SK-N-SH (cell line): ENCODE measurements at regions not wholly inside any gene's neighbourhood (a gene's known extent, or its start where the extent isn't known, plus 50 kb on each side); places are given as distances from the start of the nearest gene placed in this dataset.

ENCODE experiments used
- CTCF ChIA-PET: fragments of 300-600, 350-600 bp; formaldehyde crosslinking; extraction: SDS; loops from one replicate; lab custom pipeline; 2021; lab: Yijun Ruan, JAX
- POLR2A ChIA-PET: fragments of 350-600 bp; sonication (Branson Sonifier 250); formaldehyde crosslinking; extraction: SDS; loops from one replicate; lab custom pipeline; 2020; ENCODE audit warnings: antibody characterized with exemption, inconsistent platforms; lab: Yijun Ruan, JAX
- DNase-seq: peaks from one replicate; pipeline ENCODE4 v3.0.0; 2012
- H2AFZ ChIP-seq: fragments of 200-600 bp; sonication (generic); 2 replicates; pipeline ENCODE4 v1.8.1; 2016; ENCODE audit warnings: antibody characterized with exemption, mild to moderate bottlenecking, low read depth
- H3F3A ChIP-seq: fragments of 200-600 bp; sonication (generic); replicated peaks from 2 replicates; pipeline ENCODE3; 2016; ENCODE audit warnings: antibody characterized with exemption, mild to moderate bottlenecking; ENCODE audit not compliant: insufficient read depth
- H3K27ac ChIP-seq, 2 experiments: fragments of 200-500 bp in 1 of 2; fragments of 200-600 bp in 1 of 2; sonication (Bioruptor generic) in 1 of 2; sonication (generic), shearing (Covaris generic) in 1 of 2; 2 replicates each; pipeline versions ENCODE4 v1.5.1 to v1.6.1; 2014 to 2016; ENCODE audit warnings: low read depth in 2 of 2, inconsistent platforms in 1 of 2, low read length in 1 of 2, mild to moderate bottlenecking in 1 of 2, mixed read lengths in 1 of 2
- H3K27me3 ChIP-seq: fragments of 200-600 bp; sonication (generic), shearing (Covaris generic); 2 replicates; pipeline ENCODE4 v1.6.1; 2016; ENCODE audit warnings: mixed run types; ENCODE audit not compliant: insufficient read depth
- H3K36me3 ChIP-seq, 2 experiments: fragments of 200-500 bp in 1 of 2; fragments of 200-600 bp in 1 of 2; sonication (Bioruptor generic) in 1 of 2; sonication (generic) in 1 of 2; replicated peaks in 1 of 2; 2 replicates each; pipeline versions ENCODE3 to v1.5.1; 2014 to 2016; ENCODE audit warnings: low read length in 1 of 2, mild to moderate bottlenecking in 1 of 2; ENCODE audit not compliant: insufficient read depth in 2 of 2, control insufficient read depth in 1 of 2
- H3K4me1 ChIP-seq, 2 experiments: fragments of 200-500 bp in 1 of 2; fragments of 200-600 bp in 1 of 2; sonication (Bioruptor generic) in 1 of 2; sonication (generic), shearing (Covaris generic) in 1 of 2; 2 replicates each; pipeline versions ENCODE4 v1.5.1 to v1.6.1; 2014 to 2016; ENCODE audit warnings: low read depth in 1 of 2, low read length in 1 of 2, mixed run types in 1 of 2; ENCODE audit not compliant: insufficient read depth in 2 of 2, control insufficient read depth in 1 of 2
- H3K4me2 ChIP-seq: fragments of 200-600 bp; sonication (generic), shearing (Covaris generic); 2 replicates; pipeline ENCODE4 v1.6.1; 2017; ENCODE audit warnings: mixed run types
- H3K4me3 ChIP-seq, 2 experiments: fragments of 200-500 bp in 1 of 2; fragments of 200-600 bp in 1 of 2; sonication (Bioruptor generic) in 1 of 2; sonication (generic), shearing (Covaris generic) in 1 of 2; 2 replicates each; pipeline versions ENCODE4 v1.5.1 to v1.8.1; 2014 to 2016; ENCODE audit warnings: low read depth in 2 of 2, inconsistent platforms in 1 of 2, low read length in 1 of 2, mild to moderate bottlenecking in 1 of 2, mixed read lengths in 1 of 2, moderate library complexity in 1 of 2
- H3K79me2 ChIP-seq: fragments of 200-600 bp; sonication (generic); 2 replicates; pipeline ENCODE4 v1.8.1; 2017; ENCODE audit warnings: mild to moderate bottlenecking; ENCODE audit not compliant: insufficient read depth
- H3K9ac ChIP-seq: fragments of 200-600 bp; sonication (generic); 2 replicates; pipeline ENCODE4 v1.6.1; 2017; ENCODE audit warnings: mixed run types
- H3K9me2 ChIP-seq: fragments of 200-600 bp; sonication (generic); 2 replicates; pipeline ENCODE4 v1.6.1; 2017; ENCODE audit warnings: mixed run types
- H3K9me3 ChIP-seq: fragments of 200-600 bp; sonication (generic); 2 replicates; pipeline ENCODE4 v1.6.1; 2017; ENCODE audit warnings: mixed run types, mild to moderate bottlenecking, moderate library complexity
- H4K20me1 ChIP-seq: fragments of 200-600 bp; sonication (generic); 2 replicates; pipeline ENCODE4 v1.6.1; 2017; ENCODE audit warnings: mild to moderate bottlenecking, mixed run types; ENCODE audit not compliant: insufficient read depth
- CHD2 ChIP-seq: fragments of 150-350 bp; IDR thresholded peaks from 2 replicates; pipeline ENCODE4 v1.6.1; 2018; ENCODE audit warnings: low read length; ENCODE audit not compliant: partially characterized antibody
- ELF1 ChIP-seq: IDR thresholded peaks from 2 replicates; pipeline ENCODE4 v1.4.0; 2012
- EP300 ChIP-seq, 2 experiments: IDR thresholded peaks; 2 replicates each; pipeline versions ENCODE4 v1.4.0 to v1.6.1; 2012; ENCODE audit warnings: borderline replicate concordance in 1 of 2, low read depth in 1 of 2, low read length in 1 of 2
- FOXJ3 ChIP-seq: sonication (generic); formaldehyde crosslinking; IDR thresholded peaks from 2 replicates; pipeline ENCODE4 v1.5.1; 2020; ENCODE audit warnings: mild to moderate bottlenecking, missing genetic modification reagents
- GABPA ChIP-seq: IDR thresholded peaks from 2 replicates; pipeline ENCODE4 v1.4.0; 2012; ENCODE audit warnings: low read depth, mild to moderate bottlenecking
- JUND ChIP-seq: IDR thresholded peaks from 2 replicates; pipeline ENCODE4 v1.4.0; 2012
- MEF2A ChIP-seq: IDR thresholded peaks from 2 replicates; pipeline ENCODE4 v1.4.0; 2012; ENCODE audit warnings: low read depth, borderline replicate concordance
- MXI1 ChIP-seq: IDR thresholded peaks from 2 replicates; pipeline ENCODE4 v1.6.1; 2012; ENCODE audit warnings: mild to moderate bottlenecking, low read depth, low read length, improper control_type of control experiment
- NRF1 ChIP-seq: IDR thresholded peaks from 2 replicates; pipeline ENCODE4 v1.6.1; 2012; ENCODE audit warnings: low read depth, mild to moderate bottlenecking, low read length
- POLR2AphosphoS5 ChIP-seq: IDR thresholded peaks from 2 replicates; pipeline ENCODE4 v1.6.1; 2012; ENCODE audit warnings: low read depth, low read length
- RAD21 ChIP-seq: IDR thresholded peaks from 2 replicates; pipeline ENCODE4 v1.6.1; 2012; ENCODE audit warnings: mild to moderate bottlenecking, low read length
- RCOR1 ChIP-seq: fragments of 150-350 bp; IDR thresholded peaks from 2 replicates; pipeline ENCODE4 v1.6.1; 2017; ENCODE audit warnings: antibody characterized with exemption, low read length
- RFX5 ChIP-seq: IDR thresholded peaks from 2 replicates; pipeline ENCODE4 v1.6.1; 2012; ENCODE audit warnings: mild to moderate bottlenecking, improper control_type of control experiment, low read length
- TCF12 ChIP-seq: IDR thresholded peaks from 2 replicates; pipeline ENCODE4 v1.4.0; 2012
- TEAD4 ChIP-seq: IDR thresholded peaks from 2 replicates; pipeline ENCODE4 v1.4.0; 2012; ENCODE audit warnings: mild to moderate bottlenecking, borderline replicate concordance; ENCODE audit not compliant: insufficient read depth
- USF1 ChIP-seq: IDR thresholded peaks from 2 replicates; pipeline ENCODE4 v1.4.0; 2012; ENCODE audit warnings: low read depth, borderline replicate concordance
- YY1 ChIP-seq: IDR thresholded peaks from 2 replicates; pipeline ENCODE4 v1.4.0; 2012; ENCODE audit warnings: low read depth, mild to moderate bottlenecking
- WGBS: methylation state at CpG from one replicate; pipeline ENCODE4 v1.1.6; 2017; ENCODE audit warnings: low lambda C conversion rate; 5-methylcytosine and 5-hydroxymethylcytosine counted together
- TF ChIP-seq, protein P1 (sequence below): fragments of 200-600 bp; sonication (generic); IDR thresholded peaks from 2 replicates; pipeline ENCODE4 v1.6.1; 2017; ENCODE audit warnings: antibody characterized with exemption, mild to moderate bottlenecking, moderate library complexity
- TF ChIP-seq, protein P2 (sequence below): IDR thresholded peaks from 2 replicates; pipeline ENCODE4 v1.4.0; 2012; ENCODE audit warnings: low read depth
- TF ChIP-seq, protein P3 (sequence below): IDR thresholded peaks from 2 replicates; pipeline ENCODE4; 2012

GRCh38 chr2:239902749-239903201, 122.4 kb downstream of the NDUFA10 start:
- POLR2A ChIA-PET = no interaction called here
- no peak for DNase-seq
- no peaks in the 10 kb centered on the region; a peak in 1 of 4 replicates for H3K4me1 ChIP-seq
- no peak overlapping the region for H3K27ac ChIP-seq
- H3K4me3 ChIP-seq = no peak overlapping the region
- no peak overlapping the region for H3K9ac ChIP-seq
- H3K9me3 ChIP-seq = no peaks in the 10 kb centered on the region
- 38% methylated on average over 9 of the region's 11 CpGs for WGBS
- no peak overlapping the region for H3K4me2 ChIP-seq
- H3K79me2 ChIP-seq = no peaks in the 10 kb centered on the region
- CTCF ChIA-PET = interaction anchor here (0.8 kb wide), 1 partner anchor 89 kb away, joined by 3 read pairs; no protein-coding TSS in a partner anchor
- H3F3A ChIP-seq = no peaks in the 10 kb centered on the region
- no peak overlapping the region for H2AFZ ChIP-seq
- no peak for TF ChIP-seq RFX5
- TF ChIP-seq TCF12 = no peak
- TF ChIP-seq JUND = no peak
- TF ChIP-seq, protein P1, sequence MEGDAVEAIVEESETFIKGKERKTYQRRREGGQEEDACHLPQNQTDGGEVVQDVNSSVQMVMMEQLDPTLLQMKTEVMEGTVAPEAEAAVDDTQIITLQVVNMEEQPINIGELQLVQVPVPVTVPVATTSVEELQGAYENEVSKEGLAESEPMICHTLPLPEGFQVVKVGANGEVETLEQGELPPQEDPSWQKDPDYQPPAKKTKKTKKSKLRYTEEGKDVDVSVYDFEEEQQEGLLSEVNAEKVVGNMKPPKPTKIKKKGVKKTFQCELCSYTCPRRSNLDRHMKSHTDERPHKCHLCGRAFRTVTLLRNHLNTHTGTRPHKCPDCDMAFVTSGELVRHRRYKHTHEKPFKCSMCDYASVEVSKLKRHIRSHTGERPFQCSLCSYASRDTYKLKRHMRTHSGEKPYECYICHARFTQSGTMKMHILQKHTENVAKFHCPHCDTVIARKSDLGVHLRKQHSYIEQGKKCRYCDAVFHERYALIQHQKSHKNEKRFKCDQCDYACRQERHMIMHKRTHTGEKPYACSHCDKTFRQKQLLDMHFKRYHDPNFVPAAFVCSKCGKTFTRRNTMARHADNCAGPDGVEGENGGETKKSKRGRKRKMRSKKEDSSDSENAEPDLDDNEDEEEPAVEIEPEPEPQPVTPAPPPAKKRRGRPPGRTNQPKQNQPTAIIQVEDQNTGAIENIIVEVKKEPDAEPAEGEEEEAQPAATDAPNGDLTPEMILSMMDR = no peak
- no peak for TF ChIP-seq TEAD4
- no peak for TF ChIP-seq POLR2AphosphoS5
- TF ChIP-seq EP300 (IDR thresholded peaks at IDR 0.05; ENCODE audit: borderline replicate concordance in 1 of 2, low read depth in 1 of 2, low read length in 1 of 2) = no peak
- no peak for TF ChIP-seq RAD21
- TF ChIP-seq NRF1 = no peak
- no peak for TF ChIP-seq MXI1
- no peak for TF ChIP-seq RCOR1
- no peak for TF ChIP-seq FOXJ3 (CRISPR knock-in tag)
- TF ChIP-seq CHD2 = no peak
- H3K9me2 ChIP-seq = no peaks in the 10 kb centered on the region
- no peaks in the 10 kb centered on the region for H3K36me3 ChIP-seq
- no peaks in the 10 kb centered on the region for H3K27me3 ChIP-seq
- no peaks in the 10 kb centered on the region for H4K20me1 ChIP-seq

- DNase-seq = no peak
- H3K9me2 ChIP-seq = no peaks in the 10 kb centered on the region
- H3K4me2 ChIP-seq = no peak overlapping the region
- H3K9ac ChIP-seq = no peak overlapping the region
- CTCF ChIA-PET = interaction anchor here (0.6 kb wide), 2 partner anchors 168 to 768 kb away, joined by 3 to 4 read pairs; no protein-coding TSS in a partner anchor
- WGBS = 36% methylated on average over 13 of the region's 13 CpGs
- no peaks in the 10 kb centered on the region for H3K79me2 ChIP-seq
- POLR2A ChIA-PET = no interaction called here
- H4K20me1 ChIP-seq = no peaks in the 10 kb centered on the region
- H3F3A ChIP-seq = no peaks in the 10 kb centered on the region
- no peaks in the 10 kb centered on the region; a peak in 1 of 4 replicates for H3K4me1 ChIP-seq
- no peak overlapping the region for H3K27ac ChIP-seq
- H2AFZ ChIP-seq = no peak overlapping the region
- no peaks in the 10 kb centered on the region for H3K27me3 ChIP-seq
- no peaks in the 10 kb centered on the region for H3K9me3 ChIP-seq
- no peaks in the 10 kb centered on the region for H3K36me3 ChIP-seq
- no peak overlapping the region for H3K4me3 ChIP-seq
- TF ChIP-seq, protein P2, sequence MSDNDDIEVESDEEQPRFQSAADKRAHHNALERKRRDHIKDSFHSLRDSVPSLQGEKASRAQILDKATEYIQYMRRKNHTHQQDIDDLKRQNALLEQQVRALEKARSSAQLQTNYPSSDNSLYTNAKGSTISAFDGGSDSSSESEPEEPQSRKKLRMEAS = no peak
- TF ChIP-seq, protein P3, sequence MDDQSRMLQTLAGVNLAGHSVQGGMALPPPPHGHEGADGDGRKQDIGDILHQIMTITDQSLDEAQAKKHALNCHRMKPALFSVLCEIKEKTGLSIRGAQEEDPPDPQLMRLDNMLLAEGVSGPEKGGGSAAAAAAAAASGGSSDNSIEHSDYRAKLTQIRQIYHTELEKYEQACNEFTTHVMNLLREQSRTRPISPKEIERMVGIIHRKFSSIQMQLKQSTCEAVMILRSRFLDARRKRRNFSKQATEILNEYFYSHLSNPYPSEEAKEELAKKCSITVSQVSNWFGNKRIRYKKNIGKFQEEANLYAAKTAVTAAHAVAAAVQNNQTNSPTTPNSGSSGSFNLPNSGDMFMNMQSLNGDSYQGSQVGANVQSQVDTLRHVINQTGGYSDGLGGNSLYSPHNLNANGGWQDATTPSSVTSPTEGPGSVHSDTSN = no peak
- TF ChIP-seq JUND (no peak), GABPA (no peak), FOXJ3 (CRISPR knock-in tag) (no peak), RAD21 (no peak), YY1 (no peak), RFX5 (no peak), MEF2A (no peak), EP300 (IDR thresholded peaks at IDR 0.05; ENCODE audit: borderline replicate concordance in 1 of 2, low read depth in 1 of 2, low read length in 1 of 2) (no peak), CHD2 (no peak), TEAD4 (no peak), POLR2AphosphoS5 (no peak), USF1 (no peak), ELF1 (no peak), RCOR1 (no peak)
- TF ChIP-seq, protein P1 = no peak
Measured at GRCh38 chr2:239898292-239898925, 126.7 kb downstream of the NDUFA10 start.
